ENCODE measurements at regions not wholly inside any gene's neighbourhood (a gene's known extent, or its start where the extent isn't known, plus 50 kb on each side); places are given as distances from the start of the nearest gene placed in this dataset.
"Not testable (repeated sequence)": the region's sequence is repeated elsewhere in the genome, so short reads cannot be mapped to it uniquely, and the experiment has no call there.

DNA sequence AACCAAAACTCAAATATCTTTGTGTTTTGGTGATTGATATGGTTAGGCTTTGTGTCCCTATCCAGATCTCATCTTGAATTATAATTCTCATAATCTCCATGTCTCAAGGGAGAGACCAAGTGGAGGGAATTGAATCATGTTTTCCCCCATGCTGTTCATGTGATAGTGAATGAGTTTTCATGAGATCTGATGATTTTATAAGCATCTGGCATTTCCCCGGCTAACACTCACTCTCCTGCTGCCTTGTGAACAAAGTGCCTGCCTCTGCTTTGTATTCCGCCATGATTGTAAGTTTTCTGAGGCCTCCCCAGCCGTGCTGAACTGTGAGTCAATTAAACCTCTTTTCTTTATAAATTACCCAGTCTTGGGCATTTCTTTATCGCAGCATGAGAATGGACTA, 419.5 kb downstream of the SH2D4B start:
- DNase-seq: no peak

DNA sequence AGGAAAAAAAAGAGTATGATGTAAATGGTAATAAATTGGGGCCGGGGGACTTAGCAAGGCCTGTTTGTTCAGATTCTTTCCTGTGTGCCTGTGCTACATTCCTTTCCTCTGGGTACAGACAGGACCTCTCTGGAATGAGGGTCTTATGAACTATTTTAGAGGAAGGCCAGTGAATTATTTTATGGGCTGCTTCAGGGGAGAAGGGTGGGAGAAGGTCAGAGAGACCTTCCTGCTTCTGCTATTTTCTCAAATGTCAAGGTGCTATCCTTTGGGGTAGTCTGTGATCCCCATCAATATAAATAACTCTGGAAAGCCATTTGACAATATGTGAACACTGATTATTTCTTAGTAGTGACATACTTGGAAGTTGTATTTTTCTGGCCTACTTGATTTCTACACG, 426.5 kb downstream of the SH2D4B start:
- DNase-seq: no peak

DNA sequence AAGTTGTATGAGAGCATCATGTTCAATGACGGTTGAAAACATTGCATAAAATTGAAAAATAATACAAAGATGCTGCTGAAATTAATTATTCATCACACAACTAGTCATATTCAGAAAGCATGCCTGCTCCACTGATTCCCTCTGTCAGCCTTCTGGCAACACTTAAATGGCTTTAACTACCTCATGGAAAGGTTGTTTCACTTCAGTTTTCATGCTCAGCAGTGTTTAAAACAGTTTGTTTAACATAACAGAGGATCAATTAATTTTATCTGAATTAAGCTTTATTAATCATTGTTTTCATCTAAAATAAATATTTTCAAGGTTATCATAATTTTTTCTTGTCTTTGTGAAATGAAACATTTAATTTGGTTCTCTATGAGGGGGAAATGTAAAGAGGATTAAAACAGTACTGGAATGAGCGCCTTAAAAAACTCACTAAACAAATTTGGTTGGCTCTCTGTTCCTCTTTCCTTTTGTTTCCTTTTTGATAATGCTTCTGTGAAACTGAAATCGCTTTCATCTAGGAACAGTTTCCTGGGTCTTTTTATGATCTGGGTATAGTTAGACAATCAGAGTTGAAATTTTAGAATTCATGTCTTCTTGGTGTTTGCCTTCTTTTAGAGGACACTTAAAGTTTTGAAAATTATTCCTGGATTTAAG, 427.4 kb downstream of the SH2D4B start:
- no peak for DNase-seq

DNA sequence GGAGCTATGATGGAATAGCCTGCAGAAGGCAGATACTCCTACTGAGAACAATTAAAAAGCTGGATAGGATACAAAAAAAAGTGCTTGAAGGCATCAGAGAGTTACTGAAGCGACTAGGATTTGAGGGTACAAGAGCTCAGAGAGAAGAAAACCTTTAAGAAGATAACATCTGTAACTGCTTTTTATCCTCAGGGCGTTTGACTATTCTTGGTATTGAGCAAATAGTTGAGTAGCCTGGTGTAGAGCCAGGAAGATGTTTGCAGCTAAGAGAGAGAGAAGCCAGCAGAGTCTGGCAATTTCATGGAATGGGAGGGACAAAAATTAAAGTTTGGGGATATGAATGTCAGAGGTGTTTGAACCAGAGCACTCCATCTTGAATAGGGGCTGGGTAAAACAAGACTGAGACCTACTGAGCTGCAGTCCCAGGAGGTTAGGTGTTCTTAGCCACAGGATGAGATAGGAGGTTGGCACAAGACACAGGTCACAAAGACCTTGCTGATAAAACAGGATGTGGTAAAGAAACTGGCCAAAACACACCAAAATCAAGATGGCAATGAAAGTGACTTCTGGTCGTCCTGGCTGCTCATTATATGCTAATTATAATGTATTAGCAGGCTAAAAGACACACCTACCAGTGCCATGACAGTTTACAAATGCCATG, 428.8 kb downstream of the SH2D4B start:
- no peak for DNase-seq

DNA sequence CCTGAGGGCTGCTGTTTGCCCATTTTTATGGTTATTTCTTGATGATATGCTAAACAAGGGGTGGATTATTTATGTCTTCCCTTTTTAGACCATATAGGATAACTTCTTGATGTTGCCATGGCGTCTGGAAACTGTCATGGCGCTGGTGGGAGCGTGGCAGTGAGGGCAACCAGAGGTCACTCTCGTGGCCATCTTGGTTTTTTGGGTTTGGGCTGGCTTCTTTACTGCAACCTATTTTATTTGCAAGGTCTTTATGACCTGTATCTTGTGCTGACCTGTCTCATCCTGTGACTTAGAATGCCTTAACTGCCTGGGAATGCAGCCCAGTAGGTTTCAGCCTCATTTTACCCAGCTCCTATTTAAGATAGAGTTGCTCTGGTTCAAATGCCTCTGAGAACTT, 429.7 kb downstream of the SH2D4B start:
- DNase-seq: not testable (repeated sequence)

DNA sequence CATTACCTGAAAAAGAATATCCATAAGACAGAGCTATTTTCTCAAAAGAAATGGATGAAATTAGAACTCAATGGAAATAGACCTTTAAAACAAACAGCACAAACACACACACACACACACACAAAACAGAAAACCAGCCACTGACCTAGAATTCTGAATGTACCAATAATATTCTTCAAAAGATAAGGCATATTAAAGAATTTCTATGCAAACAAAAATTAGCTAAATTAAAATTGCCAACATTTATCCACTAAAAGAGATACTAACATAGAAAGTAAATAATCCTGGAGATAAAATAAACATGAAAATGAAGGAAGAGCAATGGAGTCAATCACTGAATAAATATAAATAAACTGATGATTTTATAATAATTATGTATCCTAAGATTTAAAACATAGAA, 431.2 kb downstream of the SH2D4B start:
- DNase-seq: no peak

DNA sequence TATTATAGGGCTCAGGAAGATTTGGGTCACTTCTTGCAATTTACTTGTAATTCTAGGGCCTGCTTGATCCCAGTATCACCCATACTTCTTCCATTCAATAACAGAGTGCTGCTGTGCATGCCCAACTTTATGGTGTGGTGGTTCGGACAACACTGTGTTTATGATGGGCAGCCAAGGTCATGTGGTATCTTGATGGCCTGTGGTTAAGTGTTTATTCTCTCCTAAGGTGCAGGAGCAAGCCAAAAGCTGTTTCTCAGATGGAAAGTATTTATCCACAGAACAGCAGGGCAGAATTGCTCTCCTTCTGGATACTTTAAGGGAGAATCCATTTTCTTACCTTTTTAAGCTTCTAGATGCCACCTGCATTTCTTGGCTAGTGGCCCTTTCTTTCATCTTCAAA, 433.8 kb downstream of the SH2D4B start:
- DNase-seq: no peak

DNA sequence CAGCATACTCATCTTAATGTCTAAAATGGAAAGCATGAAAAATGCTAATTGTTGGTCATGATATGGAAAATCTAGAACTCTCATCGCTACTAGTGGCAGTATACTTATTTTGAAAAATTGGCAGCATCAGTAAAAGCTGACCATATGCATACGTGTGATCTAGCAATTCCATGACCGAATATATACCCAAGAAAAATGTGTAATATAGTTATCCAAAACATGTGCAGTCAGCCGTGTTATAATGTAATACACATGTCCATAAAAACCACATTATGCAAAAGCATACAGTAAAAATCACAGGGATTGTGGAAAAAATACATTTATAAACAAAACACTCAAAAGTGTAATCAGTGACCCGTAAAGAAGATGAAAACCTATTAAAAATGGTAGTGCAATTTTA, 439.0 kb downstream of the SH2D4B start:
- no peak for DNase-seq

DNA sequence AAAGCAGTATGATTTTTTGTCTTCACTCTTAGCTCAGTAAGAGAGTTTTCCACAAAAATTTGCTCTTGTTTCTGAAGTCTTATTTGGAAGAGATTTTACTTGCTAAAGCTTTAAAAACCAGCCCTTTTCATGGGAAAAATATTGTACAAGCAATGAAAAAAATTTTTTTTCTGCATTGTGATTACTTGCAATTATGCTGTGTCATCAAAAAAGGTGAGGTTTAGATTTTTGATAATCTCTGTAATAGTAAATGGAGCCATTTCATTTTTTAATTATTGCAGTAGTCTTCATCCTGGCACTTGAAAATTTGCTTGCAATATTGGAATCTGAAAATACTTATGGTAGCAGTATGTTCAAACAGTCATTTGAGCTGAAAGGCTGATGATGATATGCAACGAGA, 447.4 kb downstream of the SH2D4B start:
- no peak for DNase-seq

DNA sequence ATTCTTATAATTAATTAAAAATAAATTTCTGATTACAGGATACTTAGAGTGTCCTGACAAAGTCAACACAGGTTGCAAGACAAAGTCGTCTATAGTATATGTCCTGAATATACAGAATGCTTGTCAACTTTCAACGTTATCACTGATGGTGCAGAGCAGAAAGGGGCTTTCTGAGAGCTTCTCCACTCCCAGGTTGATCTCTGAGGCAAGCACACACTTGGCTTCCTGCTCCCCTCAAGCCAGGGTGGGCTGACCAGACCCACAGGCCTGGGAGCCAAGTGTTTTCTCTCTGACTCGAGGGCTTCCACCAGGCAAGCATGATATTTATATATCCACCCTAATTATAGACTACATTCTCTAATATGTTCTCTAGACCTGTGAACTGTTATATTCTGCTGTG, 448.9 kb downstream of the SH2D4B start:
- DNase-seq: no peak

DNA sequence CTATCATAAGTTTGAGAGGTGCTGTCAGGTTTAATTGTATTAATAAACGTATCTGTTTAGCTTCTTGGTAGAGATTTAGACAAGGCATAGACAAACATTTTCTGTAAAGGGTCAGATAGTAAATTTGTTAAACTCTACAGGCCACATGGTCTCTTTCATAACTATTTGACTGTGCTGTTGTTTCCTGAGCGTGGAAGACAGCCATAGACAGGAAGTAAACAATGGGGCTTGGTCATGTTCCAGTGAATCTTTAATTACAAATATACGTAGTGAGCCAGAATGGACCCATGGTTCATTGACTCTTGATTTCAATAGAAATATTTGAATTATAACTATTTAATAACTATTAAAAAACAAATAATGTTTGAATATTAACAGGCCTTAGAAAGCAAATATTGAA, 451.1 kb downstream of the SH2D4B start:
- DNase-seq: no peak

DNA sequence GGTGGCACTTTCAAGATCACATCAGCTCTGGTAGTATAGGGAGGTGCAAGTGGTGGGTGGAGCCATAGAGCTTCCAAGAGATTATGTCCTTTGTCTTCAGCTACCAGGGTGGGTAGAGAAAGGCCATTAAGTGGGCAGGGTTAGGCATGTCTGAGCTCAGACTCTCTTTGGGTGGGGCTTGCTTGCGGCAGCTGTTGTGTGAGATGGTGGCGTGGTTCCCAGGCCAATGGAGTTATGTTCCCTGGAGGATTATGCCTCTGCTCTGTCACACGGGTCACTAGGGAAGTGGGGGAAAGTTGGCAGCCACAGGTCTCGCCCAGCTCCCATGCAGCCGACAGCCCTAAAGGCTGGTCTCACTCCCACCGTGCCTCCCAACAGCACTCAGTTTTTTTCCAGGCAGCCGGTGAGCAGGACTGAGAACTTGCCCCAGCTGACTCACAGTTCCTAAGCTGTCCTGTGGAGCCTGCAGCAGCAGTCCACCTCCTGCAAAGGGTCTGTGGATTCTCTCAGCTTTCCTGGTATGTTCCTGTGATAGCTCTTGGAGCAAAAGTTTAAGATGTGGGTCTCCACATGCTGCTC, 459.0 kb downstream of the SH2D4B start:
- DNase-seq: no peak

DNA sequence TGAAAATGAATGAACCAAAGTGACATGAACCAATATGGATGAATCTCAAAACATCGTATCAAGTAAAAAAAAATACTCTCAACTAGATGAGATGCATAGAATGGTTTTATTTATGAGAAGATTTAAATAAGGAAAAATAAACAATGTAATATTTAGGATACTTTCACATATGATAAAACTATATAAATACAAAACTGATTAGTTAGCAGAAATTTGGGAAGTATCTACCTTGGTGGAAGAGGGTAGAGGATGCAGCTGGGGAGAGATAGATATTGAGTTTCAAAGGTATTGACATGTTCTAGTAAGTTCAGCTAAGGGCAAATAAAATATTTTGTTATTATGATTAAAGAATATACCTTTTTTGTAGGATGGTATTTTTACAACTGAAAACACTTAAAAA, 463.1 kb downstream of the SH2D4B start:
- DNase-seq: no peak

DNA sequence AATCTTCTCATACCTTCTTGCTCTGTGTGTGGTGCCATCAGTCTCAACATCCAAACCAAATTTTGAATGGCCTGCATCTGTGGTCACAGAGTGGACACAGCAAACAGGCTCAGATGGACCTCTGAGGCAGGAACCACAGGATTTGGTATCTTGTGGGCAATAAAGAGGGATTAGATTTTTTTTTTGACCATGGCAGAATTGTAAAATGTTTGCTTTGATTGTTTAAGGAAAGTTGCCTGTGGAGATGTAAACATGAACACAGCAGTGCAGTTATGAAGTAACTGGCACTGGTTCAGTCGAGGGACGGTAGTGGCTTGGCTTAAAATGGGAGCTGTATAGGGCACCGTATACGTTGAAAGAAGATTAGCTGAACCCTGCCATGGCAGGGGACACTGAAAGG, 464.7 kb downstream of the SH2D4B start:
- DNase-seq: no peak

DNA sequence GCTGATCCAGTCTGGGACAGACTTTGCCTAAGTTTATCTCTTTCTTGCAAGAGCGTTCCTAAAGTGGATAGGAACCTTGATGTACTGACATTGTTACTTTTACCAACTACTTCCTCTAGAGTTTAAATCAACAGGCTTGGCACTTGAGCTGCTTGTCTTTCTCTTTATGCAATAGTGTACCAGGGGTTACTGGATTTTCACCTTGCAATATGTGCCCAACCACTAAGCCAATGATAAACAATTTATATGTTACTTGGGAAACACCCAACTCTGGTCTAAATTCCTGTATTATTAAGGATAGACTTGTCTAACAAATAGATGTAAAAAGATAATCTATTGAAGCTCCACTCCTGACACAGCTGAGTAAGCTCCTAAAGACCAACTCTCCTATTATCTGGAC, 470.2 kb downstream of the SH2D4B start:
- no peak for DNase-seq

DNA sequence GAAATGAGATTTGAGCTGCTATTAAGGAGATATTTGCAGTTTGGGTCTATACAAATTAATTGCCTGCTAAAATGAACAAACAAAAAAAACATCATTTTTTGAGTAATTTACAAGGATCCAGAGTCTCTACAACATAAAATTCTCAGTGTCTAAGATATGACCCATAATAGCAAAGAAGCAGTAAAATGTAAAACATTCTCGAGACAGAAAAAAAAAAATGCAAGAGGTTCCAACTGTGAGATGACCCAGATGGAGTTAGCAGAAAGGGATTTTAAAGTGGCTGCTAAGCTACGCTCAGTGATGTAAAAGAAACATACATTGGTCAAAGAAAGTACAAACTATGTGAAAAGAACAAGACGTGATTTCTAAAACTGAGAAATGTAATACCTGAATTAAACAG, 471.0 kb downstream of the SH2D4B start:
- no peak for DNase-seq

DNA sequence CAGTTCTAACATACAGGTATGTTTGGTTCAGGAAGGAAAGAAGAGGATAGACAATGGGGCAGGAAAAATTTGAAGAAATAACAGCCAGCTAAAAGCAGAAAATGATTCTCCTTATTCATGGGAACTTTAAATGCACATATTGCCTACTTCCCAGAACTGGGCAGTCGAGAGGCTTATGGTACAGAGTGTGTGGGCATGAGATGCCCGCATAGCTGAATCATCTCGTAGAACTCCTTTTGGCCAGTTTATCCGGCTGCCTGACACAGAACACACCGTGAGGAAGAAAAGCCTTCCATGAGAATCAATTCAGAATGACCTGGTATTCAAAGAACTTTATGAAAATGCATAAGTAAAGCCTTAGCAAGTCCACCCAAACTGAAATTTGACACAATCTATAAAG, 471.6 kb downstream of the SH2D4B start:
- no peak for DNase-seq

DNA sequence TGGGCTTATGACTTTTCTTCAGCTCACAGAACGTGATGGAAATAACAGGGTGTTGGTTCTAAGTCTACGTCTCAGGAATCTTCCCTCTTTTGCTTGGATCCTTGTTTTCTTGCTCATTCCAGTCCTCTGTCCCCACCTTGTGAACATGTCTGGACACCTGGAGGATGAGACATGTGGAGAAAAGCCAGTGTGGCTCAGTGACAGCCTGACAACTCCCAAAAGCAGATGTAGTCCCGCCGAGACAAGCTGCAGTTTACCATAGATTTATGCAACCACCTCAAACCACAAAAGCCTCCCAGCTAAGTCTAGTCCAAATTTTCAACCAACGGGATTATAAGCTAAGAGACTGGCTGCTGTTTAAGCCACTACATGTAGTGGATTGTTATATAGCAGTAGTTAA, 476.1 kb downstream of the SH2D4B start:
- DNase-seq: no peak

DNA sequence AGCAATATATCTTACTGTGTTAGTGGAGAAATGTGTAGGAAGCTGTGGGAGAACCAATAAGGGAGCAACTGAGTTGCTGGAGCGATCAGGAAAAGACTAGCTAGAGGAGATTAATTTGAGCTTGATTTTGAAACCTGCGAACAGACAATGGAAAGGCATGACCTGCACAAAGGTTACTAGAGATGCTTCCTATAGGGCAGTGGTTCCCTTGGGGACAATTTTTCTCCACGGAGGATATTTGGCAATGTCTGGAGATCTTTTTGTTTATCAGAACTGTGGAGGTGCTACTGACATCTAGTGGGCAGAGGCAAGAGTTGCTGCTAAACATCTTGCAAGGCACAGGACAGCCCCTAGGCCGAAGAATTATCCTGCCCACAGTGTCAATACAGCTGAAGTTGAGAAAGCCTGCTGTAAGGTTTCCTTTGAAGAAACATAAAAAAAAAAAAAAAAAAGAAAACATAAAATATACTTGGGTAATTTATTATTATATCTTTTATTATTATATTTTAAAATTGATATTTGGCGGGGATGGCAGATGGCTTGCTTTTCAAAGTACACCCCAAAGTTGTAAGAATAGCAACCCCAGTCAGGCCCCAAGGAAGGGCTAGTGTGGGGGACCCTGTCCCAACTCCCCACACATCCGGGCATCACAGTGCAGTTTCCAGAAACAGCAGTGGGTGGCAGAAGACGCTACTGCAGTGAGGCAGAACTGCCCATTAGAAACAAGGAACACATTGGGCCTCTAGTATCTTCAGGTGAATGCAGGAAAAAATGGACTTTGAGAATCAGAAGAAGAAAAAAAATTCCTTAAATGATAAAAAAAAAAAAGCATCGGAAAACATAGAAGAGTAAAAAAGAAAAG, 481.6 kb downstream of the SH2D4B start:
- no peak for DNase-seq

DNA sequence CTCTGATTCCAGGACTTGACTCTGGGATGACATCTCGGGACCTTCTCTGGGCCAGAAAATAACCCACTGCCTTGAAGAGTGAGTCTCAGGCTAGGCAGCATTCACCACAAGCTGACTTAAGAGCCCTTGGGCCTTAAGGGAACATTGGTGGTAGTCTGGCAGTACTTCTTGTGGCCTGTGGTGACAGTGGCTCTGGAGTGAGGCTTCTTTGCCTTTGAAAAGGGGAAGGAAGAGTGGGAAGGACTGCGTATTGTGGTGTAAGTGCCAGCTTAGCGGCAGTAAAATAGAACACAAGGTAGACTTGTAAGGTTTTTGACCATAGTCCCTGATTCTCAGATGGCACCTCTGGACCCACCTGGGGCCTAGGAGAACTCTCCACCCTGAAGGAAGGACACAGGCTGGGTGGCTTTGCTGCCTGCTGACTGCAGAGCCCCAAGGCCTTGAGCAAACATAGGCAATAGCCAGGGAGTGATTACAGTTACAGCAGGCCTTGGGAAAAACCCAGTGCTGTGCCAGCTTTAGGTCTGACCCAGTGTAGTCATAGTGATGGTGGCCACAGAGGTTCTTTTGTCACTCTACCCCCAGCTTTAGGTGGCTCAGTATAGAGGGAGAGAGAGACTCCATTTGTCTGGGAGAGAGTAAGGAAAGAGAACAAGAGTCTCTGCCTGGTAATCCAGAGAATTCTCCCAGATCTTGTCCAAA, 483.9 kb downstream of the SH2D4B start:
- no peak for DNase-seq

DNA sequence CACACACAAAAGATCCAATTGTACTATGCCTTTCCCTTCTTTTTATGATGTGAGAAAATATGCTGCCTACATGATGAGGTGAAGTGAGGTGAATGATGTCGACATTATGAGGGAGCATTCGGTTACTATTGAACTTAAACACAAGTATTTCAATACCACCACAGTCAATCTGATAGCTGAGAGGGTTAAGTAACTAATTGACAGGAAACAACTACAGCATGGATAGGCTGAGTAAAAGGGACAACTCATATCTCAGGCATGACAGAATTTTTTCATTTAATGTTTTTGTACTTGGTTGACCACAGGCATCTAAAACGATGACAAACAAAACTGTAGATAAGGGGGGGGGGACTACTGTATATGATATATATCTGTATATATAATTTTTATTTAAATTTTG, 488.9 kb downstream of the SH2D4B start:
- no peak for DNase-seq

DNA sequence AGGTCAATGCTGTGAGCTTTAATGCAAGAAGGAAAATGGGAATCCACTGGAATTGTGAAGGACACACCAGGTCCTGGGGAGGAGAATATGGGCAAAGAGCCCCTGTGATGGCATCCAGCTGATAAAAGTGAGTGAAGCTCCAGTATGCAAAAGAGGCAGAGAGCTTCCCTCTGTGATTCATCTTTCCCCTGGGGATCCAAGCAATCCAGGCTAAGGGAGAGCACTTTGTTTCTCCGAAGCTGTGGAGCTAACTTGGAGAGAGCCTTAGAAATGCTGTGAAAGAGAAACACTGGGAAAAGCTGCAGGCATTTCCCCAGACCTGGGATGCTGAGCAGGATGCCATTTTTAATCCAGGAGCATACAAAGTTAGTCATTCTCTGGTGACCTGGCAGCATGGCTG, 489.5 kb downstream of the SH2D4B start:
- no peak for DNase-seq

DNA sequence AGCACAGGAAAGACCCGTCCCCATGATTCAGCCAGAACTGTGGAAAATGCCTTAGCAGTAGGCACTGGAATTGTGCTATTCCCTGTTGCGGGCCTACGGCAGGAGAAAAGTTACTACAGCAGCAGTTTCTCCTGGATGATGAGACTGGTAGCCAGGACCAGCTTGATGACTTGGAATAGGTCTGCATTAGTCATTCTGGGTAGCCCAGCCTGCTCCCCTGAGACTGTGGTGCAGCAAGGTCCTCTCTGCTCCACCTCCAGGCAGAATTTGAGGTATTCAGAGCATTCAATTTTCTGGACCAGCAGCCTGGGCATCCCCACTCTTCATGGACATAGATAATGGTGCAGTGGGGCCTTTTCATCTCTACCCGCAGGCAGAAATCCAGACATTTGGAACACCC, 490.0 kb downstream of the SH2D4B start:
- DNase-seq: no peak
